ENCODE measurements at regions not wholly inside any gene's neighbourhood (a gene's known extent, or its start where the extent isn't known, plus 50 kb on each side); places are given as distances from the start of the nearest gene placed in this dataset.

DNA sequence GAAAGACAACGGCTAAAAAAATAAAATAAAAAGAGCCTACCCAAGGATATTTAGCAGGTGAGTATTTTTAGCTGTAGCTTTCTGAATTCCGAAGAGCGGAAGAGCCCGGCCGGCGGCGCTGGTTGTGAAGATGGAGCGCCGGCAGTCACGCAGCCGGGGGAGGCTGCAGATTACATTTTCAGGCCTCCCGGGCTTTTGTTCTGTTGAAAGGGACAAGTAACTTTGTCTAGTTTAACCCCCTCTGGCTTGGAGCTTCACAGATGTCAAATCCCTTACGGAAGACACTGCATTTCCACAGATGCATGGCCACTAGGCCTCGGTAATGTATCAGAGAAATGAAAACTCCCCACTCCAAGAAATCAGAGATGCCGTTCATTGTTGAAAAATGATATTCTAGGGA lies 497.6 kb upstream of the MKI67 start:
- no peak for DNase-seq (ENCODE audit: low spot score)

DNA sequence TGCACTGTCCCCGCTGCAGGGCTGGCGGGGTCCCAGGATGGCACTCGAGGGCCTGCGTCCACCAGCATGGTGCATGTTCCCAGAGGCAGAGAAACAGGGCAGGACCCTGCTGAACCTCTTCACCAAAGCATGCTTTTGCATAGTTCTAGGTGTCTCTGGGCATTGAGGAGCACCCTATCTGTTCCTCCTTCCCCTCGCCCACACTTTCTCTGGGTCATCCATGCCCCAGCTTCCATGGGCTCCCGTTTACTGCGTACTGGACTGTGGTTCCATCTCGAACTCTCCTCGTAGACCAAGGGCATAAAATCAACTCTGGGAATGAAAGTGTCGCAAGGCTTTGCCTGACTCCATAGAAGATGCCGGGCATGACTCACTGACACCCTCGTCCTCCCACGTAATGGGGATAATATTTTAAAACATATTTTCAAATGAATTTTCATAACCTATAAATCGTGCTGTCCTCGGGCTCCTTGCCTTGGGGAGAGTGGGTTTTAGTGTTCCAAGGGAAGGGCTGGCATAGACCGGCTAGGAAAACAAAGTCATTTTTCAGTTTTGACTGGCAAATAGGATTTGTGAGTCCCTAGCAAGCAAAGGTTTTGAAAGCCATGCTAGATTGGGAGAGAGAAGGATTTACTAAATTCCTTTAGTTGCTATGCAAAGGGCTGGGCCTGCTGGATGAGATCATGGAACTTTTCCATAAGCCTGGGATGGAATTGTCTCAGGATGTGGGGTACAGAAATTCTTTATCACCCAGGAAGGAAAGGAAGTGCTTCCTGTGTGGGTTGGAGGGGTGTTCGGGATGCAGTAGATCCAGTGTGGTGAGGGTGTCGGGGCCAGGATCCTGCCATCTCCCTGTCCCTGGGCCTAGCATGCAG lies 498.7 kb upstream of the MKI67 start:
- DNase-seq (ENCODE audit: low spot score) = no peak

DNA sequence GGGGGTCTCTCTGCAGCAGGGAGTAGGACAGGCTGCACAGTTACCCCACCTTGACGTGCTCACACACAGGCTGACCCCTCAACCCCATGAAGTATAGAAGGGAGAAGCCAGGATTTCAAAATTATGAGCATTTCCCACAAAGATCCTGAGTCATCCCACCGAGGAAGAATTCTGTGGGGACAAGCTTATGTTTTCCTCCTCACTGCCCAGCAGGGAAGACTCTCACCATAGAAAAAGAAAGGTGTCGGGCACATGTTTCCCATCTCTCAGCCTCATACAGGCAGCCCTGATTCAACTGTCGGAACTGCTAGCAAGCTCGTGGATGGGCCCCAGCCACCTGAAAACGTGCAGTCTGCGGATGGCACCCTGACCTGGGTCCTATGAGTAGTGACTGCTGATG lies 499.7 kb upstream of the MKI67 start:
- no peak for DNase-seq (ENCODE audit: low spot score)

DNA sequence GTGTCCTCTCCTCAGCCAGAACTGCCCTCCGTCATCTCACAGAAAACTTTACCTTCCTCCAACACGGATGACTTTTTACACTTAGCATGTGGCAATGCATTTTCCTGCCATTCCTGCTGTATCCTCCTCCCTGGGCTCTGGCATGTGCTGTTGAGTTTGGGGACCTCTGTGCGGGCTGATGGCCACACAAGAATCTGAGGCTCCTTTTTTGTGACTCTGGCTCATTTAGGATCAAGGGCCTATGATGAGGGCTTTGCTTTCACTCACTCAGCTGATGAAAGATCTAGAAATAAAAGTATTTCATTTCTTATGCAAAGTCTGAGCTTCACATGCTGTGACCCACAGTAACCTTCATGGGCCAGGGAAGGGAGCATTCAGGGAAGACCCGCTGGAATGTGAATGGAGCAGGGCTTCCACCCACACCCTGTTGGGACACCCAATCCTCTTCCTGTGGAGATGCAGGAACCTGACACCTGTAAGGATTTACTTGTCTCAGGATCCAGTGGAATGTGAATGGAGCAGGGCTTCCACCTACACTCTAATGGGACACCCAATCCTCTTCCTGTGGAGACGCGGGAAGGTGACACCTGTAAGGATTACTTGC lies 500.3 kb upstream of the MKI67 start:
- no peak for DNase-seq (ENCODE audit: low spot score)

DNA sequence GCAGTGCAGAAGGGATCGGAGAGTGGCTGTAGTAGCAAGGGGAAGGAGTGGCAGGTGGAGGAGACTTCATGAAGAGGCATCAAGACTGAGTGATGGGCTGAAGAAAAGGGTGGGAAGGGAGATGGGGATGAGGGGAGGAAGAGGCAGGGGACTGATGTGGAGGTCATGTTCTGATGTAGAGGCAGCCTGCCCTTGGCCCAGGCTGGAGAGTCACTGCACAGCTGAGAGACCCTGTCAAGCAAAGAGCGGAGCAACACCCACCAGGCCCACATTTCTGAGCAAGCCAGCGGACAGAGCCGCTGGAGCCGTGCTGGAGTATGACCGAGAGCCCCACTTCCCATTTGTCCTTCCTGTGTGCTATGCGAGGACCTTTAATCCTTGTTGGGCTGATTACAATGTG lies 501.6 kb upstream of the MKI67 start:
- DNase-seq (ENCODE audit: low spot score) = no peak

DNA sequence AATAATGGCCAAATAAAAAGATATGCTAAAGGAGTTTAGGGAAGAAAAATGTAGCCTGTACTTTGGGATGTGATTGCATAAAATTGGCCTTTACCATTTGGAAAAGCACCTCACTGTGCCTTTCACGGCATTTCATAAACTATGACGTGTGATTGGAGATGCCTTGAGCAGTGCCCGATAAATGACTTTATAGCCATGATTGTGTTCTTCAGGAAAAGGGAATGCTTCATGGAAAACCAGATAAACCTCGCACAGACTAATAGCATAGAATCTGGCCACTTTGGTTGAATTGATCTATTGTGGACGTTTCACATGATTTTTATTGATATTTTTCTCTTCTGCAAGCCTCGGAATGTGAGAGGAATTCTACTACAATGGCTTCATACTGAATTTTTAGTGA lies 502.0 kb upstream of the MKI67 start:
- DNase-seq (ENCODE audit: low spot score) = no peak

DNA sequence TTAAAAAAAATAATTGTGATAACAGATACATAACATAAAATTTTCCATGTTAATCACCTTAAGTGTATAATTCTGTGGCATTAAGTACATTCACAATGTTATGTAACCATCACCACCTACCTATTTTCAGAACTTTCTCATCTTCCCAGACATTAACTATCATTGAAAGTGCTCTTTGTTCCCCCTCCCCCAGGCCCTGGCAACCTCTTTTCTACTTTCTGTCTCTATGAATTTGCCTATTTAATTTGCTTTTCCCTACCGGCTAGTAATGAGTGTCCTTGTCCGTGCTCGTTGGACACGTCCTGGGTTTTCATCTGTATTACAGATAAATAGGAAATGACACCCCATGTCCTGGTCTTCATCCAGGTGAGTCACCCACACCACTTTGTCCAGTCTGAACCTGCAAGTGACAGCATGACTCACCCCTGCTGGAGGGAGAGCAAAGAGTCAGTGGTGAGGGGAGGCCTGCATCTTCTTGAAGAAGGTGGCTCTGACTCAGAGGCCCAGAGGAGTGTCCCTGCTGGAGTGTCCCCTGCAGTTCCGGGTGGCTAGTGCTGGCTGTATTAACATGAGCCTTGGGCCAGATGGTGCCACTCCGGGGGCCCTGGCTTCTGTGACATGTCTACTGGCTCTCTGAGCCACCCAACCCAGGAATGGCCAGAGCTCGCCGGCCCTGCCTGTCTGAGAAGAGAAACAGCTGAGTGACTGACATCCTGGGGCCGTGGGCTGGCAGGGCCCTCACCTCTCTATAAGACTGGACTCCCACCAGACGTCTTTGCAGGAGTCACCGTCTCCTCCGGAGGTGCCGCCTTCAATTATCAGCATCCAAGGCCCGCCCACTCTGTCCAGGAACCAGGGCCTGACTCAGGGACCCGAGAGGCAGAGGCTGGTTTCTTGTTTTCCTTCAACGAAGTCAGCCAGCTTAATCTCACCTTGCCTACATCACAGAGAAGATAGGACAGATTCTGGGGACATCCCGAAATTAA lies 503.2 kb upstream of the MKI67 start:
- DNase-seq (ENCODE audit: low spot score) = no peak

DNA sequence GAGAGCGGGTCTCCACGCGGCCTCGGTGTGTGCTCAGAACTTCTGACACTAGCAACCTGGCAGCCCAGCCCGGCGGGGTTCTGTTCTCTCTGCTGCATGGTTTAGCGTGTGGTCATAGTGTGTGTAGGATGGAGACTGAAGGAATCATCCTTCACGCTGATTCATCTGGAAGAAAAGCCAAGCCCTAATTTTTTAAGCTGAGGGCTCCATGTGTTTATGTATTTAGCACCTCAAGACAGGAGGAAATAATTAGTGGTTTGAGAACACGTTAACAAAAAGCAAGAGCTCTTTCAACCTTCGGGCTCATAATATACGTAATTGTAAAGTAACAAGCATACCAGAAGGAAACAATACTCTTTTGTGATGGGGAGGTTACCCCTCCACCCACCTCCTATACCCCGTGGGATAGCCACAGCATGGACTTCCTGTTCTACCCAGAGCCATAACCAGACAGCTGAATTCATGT lies 504.6 kb upstream of the MKI67 start:
- no peak for DNase-seq (ENCODE audit: low spot score)

DNA sequence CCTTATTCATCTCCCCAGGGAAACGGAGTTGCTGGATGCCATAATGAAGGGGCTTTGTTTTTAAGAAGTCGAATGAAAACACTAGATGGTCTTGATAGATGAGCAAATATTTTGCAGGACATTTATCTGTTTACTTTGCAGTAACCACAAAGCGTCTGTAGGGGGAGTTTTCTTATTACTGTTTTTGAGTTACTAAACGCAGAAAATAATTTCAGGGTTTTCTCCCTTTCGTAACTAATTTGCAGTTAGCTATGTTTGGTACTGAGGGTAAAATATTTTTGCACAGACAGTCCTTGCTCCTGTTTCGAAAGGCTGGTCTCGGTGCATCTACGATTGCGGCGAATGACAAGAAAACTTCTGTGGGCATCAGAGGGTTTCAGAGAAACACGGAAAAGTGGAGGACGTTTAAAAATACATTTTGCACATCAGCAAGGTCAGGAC lies 505.6 kb upstream of the MKI67 start:
- DNase-seq (ENCODE audit: low spot score) = peak; percentile 4

DNA sequence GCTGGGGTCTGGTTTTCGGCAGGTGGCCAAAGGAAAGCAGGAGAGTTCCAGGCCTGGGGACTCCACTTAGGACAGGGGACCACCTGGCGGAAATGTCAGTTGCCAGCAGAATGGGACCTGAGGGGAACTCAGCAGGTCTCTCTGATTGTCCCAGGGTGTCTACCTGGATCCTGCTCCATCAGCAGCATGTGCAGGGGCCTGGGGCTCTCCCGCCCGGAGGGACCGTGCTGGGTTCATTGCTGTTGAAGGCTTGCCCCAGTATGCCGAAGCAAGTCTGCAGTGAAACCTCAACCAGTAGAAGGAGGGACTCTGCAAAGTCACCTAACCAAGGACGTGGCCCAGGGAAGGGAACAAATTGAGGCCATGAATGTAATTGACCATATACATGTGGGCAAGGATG lies 506.5 kb upstream of the MKI67 start:
- DNase-seq (ENCODE audit: low spot score) = no peak

DNA sequence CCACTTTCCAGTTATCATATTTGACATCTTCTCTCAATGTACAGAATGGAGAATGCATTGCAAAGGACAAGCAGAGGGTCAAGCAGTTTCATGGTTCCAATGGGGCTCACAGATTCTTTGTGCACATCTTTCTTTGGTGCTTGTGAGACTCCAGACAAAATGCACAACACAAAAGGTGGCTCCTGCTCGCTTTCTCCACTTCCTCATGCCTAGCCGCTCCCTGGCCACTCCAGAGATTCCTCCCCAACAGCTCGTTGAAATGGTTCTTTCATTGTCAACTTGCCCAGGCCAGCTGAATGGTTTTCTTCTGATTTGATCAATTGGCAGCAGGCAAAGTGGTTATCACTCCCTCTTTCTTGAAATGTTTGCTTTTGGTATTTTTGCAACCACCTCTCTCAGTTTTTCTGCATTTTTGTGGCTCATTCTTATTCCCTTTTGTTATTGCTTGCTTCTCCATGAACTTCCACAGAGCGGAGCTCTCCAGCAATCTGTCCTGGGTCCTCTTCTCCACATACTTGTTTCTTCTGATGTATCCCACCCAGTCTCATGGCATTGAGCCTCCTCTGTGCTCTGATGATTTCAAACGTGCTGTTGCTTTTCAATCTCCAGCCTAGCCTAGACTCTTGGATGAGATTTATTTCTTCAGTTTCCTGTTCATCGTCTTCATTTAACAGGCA lies 507.8 kb upstream of the MKI67 start:
- no peak for DNase-seq (ENCODE audit: low spot score)

DNA sequence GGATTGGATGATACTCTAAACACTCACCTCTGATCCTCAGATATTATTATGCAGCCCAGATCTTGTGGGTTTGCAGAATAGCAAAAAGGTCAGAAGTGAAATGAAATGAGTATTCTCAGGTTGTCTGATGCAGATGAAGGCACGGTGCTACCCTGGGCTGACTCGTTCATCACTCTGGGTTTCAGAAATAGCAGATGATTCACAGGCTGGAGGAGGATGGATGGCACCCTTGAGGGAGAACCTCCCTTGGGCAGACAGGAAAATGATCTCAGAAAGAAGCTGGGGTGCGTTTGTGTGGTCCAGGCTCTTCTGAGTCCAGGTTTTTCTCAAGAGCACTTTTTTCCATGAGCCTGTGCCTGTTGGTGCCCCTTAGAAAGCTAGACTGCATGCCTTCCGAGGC lies 515.8 kb upstream of the MKI67 start:
- no peak for DNase-seq (ENCODE audit: low spot score)

DNA sequence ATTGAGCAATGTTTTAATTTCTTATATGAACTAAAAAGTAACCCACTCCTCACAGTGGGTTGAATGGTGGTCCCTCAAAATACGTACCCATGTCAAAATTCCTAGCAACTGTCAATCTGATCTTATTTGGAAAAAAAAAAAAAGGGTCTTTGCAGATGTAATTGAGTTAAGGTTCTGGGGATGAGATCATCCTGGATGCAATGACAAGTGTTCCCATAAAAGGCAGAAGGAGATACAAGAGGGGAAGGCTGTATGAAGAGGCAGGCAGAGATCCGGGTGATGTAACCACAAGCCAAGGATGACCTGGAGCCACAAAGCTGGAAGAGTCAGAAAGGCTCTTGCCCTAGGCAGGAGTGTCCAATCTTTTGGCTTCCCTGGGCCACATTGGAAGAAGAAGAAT lies 516.3 kb upstream of the MKI67 start:
- DNase-seq (ENCODE audit: low spot score) = no peak

DNA sequence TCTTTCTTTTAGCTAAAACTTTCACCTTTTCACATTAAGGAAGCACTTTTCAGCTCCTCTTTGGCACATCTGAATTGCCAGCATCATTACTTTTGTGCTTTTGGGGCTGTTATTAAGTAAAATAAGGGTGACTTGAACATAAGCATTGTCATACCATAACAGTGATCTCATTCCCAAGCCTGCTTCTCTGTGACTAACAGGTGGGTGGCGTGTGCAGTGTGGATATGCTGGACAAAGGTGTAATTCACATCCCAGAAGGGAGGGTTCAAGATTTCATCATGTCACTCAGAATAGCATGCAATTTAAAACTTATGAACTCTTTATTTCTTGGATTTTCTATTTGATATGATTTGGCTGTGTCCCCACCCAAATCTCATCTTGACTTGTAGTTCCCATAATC lies 517.4 kb upstream of the MKI67 start:
- DNase-seq (ENCODE audit: low spot score) = no peak

DNA sequence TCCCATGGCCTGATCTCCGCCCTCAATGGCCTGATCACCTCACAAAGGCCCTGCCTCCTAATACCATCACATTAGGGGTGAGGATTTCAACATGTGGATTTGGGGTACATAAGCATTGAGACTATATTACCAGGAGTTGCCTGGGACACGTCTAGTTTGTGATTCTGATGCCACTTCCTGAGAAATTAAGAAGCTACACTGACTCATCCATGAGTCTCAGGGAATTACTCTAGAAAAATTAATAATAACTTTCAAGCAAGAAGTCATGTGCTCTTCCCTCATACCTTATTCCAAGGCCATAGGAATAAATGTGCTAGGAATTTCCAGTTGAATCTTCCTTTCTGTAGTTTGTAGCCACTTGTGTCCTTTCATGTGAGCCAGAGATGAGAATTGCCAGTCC lies 519.3 kb upstream of the MKI67 start:
- DNase-seq (ENCODE audit: low spot score) = no peak

DNA sequence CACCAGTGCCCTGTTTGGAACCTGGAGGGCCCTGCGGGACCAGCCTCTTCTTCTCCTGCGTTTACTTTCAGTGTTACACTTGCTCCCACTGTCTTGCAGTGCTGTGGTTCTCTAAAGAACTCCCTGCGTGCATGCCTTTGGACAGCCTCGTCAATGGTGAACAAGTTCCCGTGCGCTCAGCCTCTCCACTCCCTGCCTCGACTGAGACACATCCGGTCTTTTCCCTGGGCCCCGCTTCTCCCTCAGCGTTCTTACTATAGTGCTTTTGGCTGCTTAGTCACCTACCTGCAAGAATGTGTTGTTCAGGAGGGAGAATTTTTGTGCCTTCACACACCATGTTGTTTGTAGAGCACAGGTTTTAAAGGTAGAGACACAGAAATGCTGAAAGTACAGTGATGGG lies 520.7 kb upstream of the MKI67 start:
- no peak for DNase-seq (ENCODE audit: low spot score)

DNA sequence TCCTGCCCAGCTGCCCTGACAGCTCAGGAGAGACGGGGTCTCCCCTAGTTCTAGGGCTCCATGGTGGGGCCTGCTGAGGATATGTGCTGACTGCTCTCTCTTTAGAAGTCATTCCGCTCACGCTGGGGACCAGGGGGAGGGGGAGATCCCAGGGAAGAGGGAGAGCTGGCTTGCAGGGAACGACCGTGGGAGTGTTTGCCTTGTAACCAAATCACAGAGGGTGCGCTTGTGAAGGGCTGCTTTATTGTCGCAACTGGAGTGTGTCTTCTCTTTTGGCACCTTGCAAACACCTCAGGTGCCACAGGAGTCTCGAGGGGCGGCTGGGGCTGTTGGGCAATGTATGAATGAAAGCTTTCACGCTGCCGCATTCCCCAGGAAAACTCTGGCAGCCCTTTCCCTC lies 531.3 kb upstream of the MKI67 start:
- DNase-seq (ENCODE audit: low spot score) = no peak

DNA sequence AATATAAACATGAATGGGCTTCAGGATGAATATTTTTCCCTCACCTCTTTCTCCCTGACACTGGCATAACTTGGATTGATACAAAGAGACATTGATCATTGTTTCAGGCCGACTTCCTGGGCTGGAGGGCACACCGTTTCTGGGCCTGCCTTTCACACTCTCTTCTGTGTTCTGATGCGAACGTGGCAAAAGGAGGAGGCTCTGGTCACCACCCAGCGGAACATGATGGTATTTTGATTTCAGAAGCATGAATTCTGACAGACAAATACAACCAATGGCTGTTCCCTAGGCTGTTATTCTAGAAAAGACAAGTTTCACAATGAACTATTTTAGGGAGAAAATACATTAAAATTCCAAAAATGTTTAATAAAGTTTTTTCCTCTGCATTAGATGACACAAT lies 534.5 kb upstream of the MKI67 start:
- DNase-seq (ENCODE audit: low spot score) = no peak

DNA sequence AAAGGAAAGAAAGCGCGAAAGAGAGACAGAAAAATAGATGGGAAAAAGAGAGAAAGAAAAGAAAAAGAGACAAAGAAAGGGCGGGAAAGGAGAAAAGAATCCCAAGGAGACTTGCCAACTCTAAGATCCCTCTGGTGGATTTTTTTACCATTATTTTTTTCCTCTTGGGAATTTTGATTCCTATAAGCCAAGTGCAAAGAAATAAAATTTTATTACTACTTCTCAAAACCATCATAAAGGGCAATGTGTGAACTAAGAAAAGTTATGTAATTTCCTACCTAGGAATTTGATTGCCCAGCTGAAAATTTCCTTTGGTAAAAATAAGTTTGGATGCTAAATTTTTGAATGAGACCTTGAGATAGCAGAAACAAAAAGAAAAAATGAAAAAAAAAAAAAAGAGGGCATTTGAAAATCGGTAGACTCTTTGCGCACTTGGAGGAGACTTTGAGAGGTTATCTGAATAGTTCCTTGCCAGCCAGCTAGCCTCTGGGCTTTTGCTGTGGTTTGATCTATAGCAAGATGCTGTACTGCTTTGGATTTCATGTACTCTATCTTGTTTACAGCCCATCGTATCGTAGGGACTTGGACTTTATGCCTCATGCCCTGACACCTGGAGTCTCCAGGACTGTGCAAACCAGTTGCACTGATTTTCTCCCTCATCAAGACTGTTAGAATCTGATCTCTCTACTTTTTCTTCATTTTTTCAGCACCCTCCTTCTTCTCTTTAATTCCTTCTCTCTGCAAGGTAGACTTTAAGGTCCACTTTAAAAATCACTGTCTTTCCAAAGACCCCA lies 535.4 kb upstream of the MKI67 start:
- no peak for DNase-seq (ENCODE audit: low spot score)

DNA sequence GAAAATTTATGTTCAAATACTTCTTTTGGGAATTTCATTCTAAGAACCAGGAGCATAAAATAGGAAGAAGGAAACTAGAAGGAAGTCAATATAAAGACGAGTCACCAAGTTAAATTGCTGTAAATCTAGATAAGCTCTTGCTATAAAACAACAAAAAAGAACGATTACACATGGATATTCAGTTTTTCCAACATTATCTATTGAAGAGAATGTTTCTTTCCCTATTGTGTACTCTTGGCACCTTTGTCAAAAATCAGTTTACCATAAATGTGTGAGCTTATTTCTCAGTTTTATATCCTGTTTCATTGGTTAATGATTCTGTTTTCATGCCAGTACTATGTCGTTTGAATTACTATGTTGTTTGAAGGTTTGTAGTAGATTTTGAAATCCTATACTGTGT lies 536.3 kb upstream of the MKI67 start:
- no peak for DNase-seq (ENCODE audit: low spot score)

DNA sequence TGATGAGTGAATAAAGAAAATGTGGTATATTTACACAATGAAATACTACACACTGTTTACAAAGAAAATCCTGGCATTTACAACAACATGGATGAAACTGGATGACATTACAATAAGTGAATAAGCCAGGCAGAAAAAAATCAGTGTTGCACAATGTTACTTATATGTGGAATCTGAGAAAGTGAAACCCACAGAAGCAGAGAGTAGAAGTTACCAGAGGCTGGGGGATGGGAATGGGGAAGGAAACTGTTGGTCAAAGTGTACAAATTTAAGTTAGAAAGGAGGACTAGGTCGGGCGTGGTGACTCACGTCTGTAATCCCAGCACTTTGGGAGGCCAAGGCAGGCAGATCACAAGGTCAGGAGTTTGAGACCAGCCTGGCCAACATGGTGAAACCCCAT lies 538.5 kb upstream of the MKI67 start:
- no peak for DNase-seq (ENCODE audit: low spot score)

All from globus pallidus (tissue), 1 donor.